ENCODE measurements at regions not wholly inside any gene's neighbourhood (a gene's known extent, or its start where the extent isn't known, plus 50 kb on each side); places are given as distances from the start of the nearest gene placed in this dataset.

DNA sequence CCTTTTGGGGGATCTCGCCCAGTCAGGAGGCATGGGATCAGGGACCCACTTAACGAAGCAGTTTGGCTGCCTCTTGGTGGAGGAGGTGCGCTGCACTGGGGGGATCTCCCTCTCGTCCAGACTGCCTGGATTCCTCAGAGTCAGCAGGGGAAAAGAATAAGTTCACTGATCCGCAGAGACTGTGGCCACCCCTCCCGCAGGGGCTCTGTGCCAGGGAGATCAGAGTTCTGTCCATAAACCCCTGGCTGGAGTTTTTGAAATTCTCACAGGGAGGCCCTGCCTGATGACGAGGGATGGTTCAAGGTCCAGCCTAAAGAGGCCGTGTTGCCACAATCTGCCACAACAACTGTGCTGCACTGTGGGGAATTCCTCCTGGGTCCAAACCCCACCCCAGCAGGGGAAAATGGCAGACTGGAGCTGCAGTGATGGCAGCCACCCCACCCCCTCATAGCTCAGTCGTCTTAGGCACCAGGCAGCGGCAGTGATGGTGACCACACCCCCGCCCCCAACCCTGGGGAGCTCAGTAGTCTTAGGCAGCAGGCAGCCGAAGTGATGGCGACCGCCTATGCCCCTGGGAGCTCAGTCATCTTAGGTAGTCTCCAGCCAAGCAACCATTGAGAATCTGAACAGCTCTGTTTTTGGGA, 273.8 kb upstream of the USP25 start:
- H3K9ac ChIP-seq = no peak overlapping the region
- no peaks in the 10 kb centered on the region for H3K27me3 ChIP-seq (ENCODE audit: insufficient read depth, low read depth)
- no peaks in the 10 kb centered on the region for H3K79me2 ChIP-seq (ENCODE audit: insufficient read depth, low read depth)
- H3K4me2 ChIP-seq = no peak overlapping the region
- H3K4me3 ChIP-seq (IDR thresholded peaks at IDR 0.05; ENCODE audit: insufficient read depth, low read depth, low read length) = no peak overlapping the region
- no peaks in the 10 kb centered on the region for H4K20me1 ChIP-seq (ENCODE audit: insufficient read depth)
- H3K27ac ChIP-seq = no peak overlapping the region
- TF ChIP-seq, protein P1, sequence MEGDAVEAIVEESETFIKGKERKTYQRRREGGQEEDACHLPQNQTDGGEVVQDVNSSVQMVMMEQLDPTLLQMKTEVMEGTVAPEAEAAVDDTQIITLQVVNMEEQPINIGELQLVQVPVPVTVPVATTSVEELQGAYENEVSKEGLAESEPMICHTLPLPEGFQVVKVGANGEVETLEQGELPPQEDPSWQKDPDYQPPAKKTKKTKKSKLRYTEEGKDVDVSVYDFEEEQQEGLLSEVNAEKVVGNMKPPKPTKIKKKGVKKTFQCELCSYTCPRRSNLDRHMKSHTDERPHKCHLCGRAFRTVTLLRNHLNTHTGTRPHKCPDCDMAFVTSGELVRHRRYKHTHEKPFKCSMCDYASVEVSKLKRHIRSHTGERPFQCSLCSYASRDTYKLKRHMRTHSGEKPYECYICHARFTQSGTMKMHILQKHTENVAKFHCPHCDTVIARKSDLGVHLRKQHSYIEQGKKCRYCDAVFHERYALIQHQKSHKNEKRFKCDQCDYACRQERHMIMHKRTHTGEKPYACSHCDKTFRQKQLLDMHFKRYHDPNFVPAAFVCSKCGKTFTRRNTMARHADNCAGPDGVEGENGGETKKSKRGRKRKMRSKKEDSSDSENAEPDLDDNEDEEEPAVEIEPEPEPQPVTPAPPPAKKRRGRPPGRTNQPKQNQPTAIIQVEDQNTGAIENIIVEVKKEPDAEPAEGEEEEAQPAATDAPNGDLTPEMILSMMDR (conservative IDR thresholded peaks at IDR 0.05; ENCODE audit: low read depth, low read length) = no peak
- H3K36me3 ChIP-seq (ENCODE audit: insufficient read depth) = no peaks in the 10 kb centered on the region
- H3K4me1 ChIP-seq (ENCODE audit: low read depth, poor library complexity, severe bottlenecking) = no peaks in the 10 kb centered on the region
- no peak overlapping the region for H2AFZ ChIP-seq (ENCODE audit: low read depth)

DNA sequence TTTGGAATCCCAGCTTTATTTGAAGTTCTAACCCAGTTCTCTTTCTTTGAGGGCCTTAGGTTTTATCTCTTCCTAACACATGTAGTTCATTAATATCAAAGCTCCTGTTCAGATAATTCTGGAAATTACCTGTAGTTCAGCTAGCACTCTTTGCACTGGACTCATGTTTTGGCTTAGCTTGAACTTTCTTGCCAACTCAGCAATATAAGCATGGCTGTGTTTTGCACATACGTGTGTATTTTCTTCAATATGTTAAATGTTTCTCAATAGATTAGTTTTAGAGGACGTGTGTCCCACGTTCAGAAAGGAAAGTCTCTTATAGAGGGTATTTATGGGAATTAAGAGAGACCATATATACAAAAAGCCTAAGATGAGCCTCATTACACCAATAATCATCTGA, 271.8 kb upstream of the USP25 start:
- Histone ChIP-seq H3K4me1 (ENCODE audit: low read depth, poor library complexity, severe bottlenecking) (no peaks in the 10 kb centered on the region), H3K79me2 (ENCODE audit: insufficient read depth, low read depth) (no peaks in the 10 kb centered on the region), H3K36me3 (ENCODE audit: insufficient read depth) (no peaks in the 10 kb centered on the region), H3K4me3 (IDR thresholded peaks at IDR 0.05; ENCODE audit: insufficient read depth, low read depth, low read length) (no peak overlapping the region), H4K20me1 (ENCODE audit: insufficient read depth) (no peaks in the 10 kb centered on the region), H3K27me3 (ENCODE audit: insufficient read depth, low read depth) (no peaks in the 10 kb centered on the region), H3K4me2 (no peak overlapping the region), H3K27ac (no peak overlapping the region), H3K9ac (no peak overlapping the region), H2AFZ (ENCODE audit: low read depth) (no peak overlapping the region)
- TF ChIP-seq, protein P1 (conservative IDR thresholded peaks at IDR 0.05; ENCODE audit: low read depth, low read length) = no peak

DNA sequence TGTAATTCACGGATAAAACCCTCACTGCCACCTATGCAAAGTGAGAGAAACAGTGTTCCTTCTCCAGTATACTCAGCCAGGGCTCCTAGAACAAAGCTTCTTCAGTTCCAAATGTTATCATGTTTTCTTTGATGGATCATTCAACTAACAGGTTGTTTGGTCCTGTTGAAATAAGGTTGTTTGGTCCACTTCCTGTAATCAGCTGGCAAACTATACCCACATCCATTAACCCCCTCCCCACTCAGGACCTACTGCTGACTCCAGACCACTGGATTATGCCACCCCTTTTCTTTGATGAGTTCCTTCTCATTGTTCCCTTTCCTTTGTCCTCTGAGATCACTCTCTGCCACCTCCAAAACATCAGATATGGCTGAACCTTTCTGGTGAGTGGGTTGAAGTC, 267.7 kb upstream of the USP25 start:
- no peak overlapping the region for H3K4me2 ChIP-seq
- no peaks in the 10 kb centered on the region for H3K79me2 ChIP-seq (ENCODE audit: insufficient read depth, low read depth)
- H3K9ac ChIP-seq = no peak overlapping the region
- H3K36me3 ChIP-seq (ENCODE audit: insufficient read depth) = no peaks in the 10 kb centered on the region
- no peak overlapping the region for H3K27ac ChIP-seq
- no peak overlapping the region for H2AFZ ChIP-seq (ENCODE audit: low read depth)
- no peaks in the 10 kb centered on the region for H3K27me3 ChIP-seq (ENCODE audit: insufficient read depth, low read depth)
- H3K4me3 ChIP-seq (IDR thresholded peaks at IDR 0.05; ENCODE audit: insufficient read depth, low read depth, low read length) = no peak overlapping the region
- H3K4me1 ChIP-seq (ENCODE audit: low read depth, poor library complexity, severe bottlenecking) = no peaks in the 10 kb centered on the region
- no peaks in the 10 kb centered on the region for H4K20me1 ChIP-seq (ENCODE audit: insufficient read depth)
- TF ChIP-seq, protein P1 (conservative IDR thresholded peaks at IDR 0.05; ENCODE audit: low read depth, low read length) = no peak

DNA sequence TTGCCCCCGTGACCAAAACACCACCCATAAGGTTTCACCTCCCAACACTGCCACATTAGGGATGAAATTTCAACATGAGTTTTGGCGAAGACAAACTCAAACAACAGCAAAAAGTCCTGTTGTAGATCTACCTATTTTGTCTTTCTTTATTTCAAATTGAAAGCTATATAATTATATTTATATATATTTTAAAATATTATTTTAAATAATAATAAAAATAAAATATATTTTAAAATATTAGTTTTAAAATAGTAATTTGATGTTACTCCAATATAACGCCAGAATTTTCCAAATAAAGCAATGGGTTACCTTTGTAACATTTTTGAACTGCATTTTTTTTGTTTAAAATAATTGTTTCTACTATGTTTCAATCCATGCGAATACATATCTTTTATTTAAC, 263.5 kb upstream of the USP25 start:
- Histone ChIP-seq H3K4me3 (IDR thresholded peaks at IDR 0.05; ENCODE audit: insufficient read depth, low read depth, low read length) (no peak overlapping the region), H3K27ac (no peak overlapping the region), H3K4me2 (no peak overlapping the region), H3K36me3 (ENCODE audit: insufficient read depth) (no peaks in the 10 kb centered on the region), H3K27me3 (ENCODE audit: insufficient read depth, low read depth) (no peaks in the 10 kb centered on the region), H3K4me1 (ENCODE audit: low read depth, poor library complexity, severe bottlenecking) (no peaks in the 10 kb centered on the region), H2AFZ (ENCODE audit: low read depth) (no peak overlapping the region), H3K79me2 (ENCODE audit: insufficient read depth, low read depth) (no peaks in the 10 kb centered on the region), H3K9ac (no peak overlapping the region), H4K20me1 (ENCODE audit: insufficient read depth) (no peaks in the 10 kb centered on the region)
- TF ChIP-seq, protein P1 (conservative IDR thresholded peaks at IDR 0.05; ENCODE audit: low read depth, low read length) = no peak

Measured in KMS-11 (cell line).